Hepatocyte (in vitro differentiated cells): ENCODE measurements at regions not wholly inside any gene's neighbourhood (a gene's known extent, or its start where the extent isn't known, plus 50 kb on each side); places are given as distances from the start of the nearest gene placed in this dataset.

Experiments
- CTCF ChIP-seq: fragments of 200-600 bp; sonication (generic); IDR thresholded peaks from 2 replicates; pipeline ENCODE4 v1.5.1; 2016; ENCODE audit warnings: antibody characterized with exemption, mild to moderate bottlenecking; ENCODE audit not compliant: poor library complexity
- EZH2phosphoT487 ChIP-seq: fragments of 200-600 bp; sonication (generic); IDR thresholded peaks from one replicate; pipeline ENCODE4 v1.6.1; 2018; ENCODE audit warnings: antibody characterized with exemption, mild to moderate bottlenecking, low read depth, moderate library complexity; ENCODE audit not compliant: unreplicated experiment, severe bottlenecking

DNA sequence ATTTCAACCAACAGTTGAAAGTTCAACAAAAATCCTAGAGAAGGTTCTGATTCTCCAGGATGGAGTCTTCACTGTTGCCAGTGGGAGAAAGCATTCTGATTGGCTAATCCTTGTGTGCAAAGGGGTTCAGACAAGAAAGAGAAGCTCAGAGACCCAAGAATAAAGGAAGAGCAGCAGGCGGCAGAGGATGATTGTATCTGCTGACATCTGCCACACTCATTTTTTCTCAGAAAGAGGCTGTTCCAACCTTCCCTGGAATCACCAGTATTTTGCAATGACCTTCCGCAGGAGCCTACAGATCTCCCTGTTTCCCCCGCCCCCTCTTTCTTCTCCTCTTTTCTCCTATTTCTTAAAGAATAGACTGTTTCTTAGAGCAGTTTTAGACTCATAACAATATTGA, 376.7 kb downstream of the CDH26 start:
- TF ChIP-seq CTCF (no peak), EZH2phosphoT487 (no peak)
